ENCODE measurements at regions not wholly inside any gene's neighbourhood (a gene's known extent, or its start where the extent isn't known, plus 50 kb on each side); places are given as distances from the start of the nearest gene placed in this dataset.
"Not testable (repeated sequence)": the region's sequence is repeated elsewhere in the genome, so short reads cannot be mapped to it uniquely, and the experiment has no call there.

DNA sequence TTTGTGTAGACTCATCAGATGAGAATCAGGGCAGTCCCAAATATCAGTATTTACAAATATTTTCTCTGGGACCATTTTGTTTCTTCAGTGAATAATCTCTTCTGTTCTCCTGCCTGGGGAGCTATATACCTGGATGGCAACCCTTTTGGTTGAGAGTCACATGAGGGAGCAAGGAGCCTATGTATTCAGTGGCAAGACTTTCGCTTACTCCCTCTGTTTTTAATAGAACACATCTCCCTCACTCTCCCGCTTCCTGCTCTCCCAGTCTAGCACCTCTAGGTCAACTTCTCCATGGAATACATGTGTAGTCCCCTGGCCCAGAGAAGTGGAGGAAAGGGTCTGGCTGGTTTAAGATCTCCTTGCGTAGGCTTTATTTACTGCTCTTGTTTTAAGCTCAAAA, 600.3 kb downstream of the CCDC85A start:
- DNase-seq (no peak), ATAC-seq (no peak)
- Mint-ChIP-seq H3K27ac (no peak overlapping the region), H3K27me3 (no peaks in the 10 kb centered on the region), H3K4me1 (no peaks in the 10 kb centered on the region), H3K36me3 (ENCODE audit: low read depth) (no peaks in the 10 kb centered on the region), H3K4me3 (no peak overlapping the region), H3K9me3 (peaks cover 12% of the 10 kb centered on the region)

DNA sequence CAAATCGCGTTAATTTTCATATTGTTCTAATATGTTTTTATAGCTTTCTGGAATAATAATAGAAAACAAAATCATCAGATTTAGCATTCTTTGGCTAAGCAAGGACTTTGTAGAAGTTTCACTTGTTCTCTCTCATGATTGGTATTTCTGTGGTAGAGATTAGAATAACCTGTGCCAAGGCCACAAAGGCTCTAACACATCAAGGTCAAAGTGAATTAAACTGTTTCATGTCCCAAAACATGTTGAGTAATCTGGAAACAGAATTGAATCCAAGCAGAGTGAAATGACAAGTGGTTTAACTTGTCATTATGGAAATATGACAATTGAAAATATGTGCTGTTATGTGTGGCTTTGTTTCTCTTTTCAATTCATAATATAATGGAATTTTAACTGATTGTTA, 617.4 kb downstream of the CCDC85A start:
- no peak overlapping the region for H3K27ac Mint-ChIP-seq
- ATAC-seq: no peak
- no peak overlapping the region for H3K4me3 Mint-ChIP-seq
- H3K27me3 Mint-ChIP-seq: no peaks in the 10 kb centered on the region
- H3K4me1 Mint-ChIP-seq: no peaks in the 10 kb centered on the region
- no peaks in the 10 kb centered on the region for H3K36me3 Mint-ChIP-seq (ENCODE audit: low read depth)
- no peak for DNase-seq
- H3K9me3 Mint-ChIP-seq: peaks cover 11% of the 10 kb centered on the region

DNA sequence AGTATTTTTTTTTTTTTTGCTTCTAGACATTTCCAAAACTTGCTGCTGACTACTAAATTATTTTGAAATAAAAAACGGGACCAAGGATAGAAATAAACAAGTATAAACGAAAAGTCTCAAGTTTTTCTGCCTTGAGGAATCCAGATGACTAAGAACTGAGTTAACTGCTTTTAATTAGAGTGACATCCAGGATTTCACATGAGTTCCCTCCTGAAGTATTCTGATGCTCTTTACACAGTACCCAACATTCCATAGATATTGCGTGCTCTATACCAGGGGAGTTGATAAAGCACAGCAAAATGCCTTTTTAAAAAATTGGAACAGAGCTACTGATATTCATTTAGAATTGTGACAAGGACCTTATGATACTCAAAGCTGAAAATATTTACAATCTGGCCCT, 618.0 kb downstream of the CCDC85A start:
- peaks cover 11% of the 10 kb centered on the region for H3K9me3 Mint-ChIP-seq
- H3K27ac Mint-ChIP-seq: no peak overlapping the region
- no peak overlapping the region for H3K4me3 Mint-ChIP-seq
- H3K4me1 Mint-ChIP-seq: no peaks in the 10 kb centered on the region
- no peak for DNase-seq
- no peak for ATAC-seq
- H3K36me3 Mint-ChIP-seq (ENCODE audit: low read depth): no peaks in the 10 kb centered on the region
- no peaks in the 10 kb centered on the region for H3K27me3 Mint-ChIP-seq

DNA sequence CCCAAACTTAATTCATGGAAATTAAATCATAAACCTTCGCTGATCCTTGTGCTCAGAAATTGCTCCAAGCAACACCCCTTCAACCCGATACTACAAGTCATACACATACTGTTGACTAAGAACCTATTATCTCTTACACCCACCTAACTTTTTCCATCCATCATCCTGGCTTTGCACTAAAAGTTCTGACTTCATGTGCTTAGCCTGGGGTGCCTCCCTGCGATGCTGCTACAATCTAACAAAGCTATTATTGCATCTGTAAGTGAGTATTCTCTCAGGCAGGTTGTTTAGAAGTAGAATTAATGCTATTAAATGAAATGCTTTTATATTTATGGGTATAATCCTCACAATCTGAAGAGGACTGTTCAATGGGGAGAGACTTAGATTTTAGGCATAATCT, 619.8 kb downstream of the CCDC85A start:
- Mint-ChIP-seq H3K27ac (no peak overlapping the region), H3K4me3 (no peak overlapping the region), H3K4me1 (no peaks in the 10 kb centered on the region), H3K36me3 (ENCODE audit: low read depth) (no peaks in the 10 kb centered on the region), H3K27me3 (no peaks in the 10 kb centered on the region), H3K9me3 (peaks cover 11% of the 10 kb centered on the region)
- no peak for ATAC-seq
- DNase-seq: no peak

DNA sequence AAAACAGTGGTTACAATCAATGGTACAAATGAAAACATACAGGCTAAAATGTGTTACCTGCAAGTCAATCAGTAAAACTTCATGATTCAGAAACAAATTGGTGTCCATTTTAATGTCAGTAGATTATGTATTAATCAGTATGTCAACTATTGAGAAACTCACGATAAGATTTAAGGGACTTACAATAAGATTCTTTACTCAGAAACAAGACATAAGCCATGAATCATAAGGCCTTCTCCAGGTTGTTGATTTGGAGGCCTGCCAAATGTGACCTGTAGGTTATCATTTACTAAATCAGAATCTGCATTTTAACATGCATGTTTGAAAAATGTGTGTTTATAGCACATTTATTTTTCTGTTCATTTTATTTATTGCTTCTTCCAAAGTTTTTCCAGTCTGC, 623.1 kb downstream of the CCDC85A start:
- no peak overlapping the region for H3K4me3 Mint-ChIP-seq
- no peak for ATAC-seq
- peaks cover 12% of the 10 kb centered on the region for H3K9me3 Mint-ChIP-seq
- H3K27me3 Mint-ChIP-seq: no peaks in the 10 kb centered on the region
- H3K27ac Mint-ChIP-seq: no peak overlapping the region
- no peaks in the 10 kb centered on the region for H3K36me3 Mint-ChIP-seq (ENCODE audit: low read depth)
- no peak for DNase-seq
- H3K4me1 Mint-ChIP-seq: no peaks in the 10 kb centered on the region

DNA sequence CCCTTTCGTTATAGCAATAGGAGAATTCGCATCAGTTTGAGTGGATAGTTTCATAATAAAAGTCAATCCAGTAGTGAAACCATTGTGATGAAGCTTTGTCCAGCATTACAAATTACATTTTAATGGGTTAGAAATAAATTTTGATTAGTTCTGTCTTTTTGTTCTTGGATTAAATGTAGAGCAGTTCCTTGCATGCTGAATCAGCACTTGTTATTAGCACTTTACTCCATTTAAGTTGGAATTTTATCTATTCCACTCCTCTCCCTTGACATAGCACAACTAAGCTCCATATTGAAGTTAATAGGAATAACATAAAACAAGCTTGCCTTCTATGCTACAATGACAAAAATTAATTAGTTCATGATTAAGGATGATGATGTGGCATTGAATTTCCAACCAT, 624.1 kb downstream of the CCDC85A start:
- ATAC-seq (no peak), DNase-seq (no peak)
- Mint-ChIP-seq H3K4me1 (no peaks in the 10 kb centered on the region), H3K36me3 (ENCODE audit: low read depth) (no peaks in the 10 kb centered on the region), H3K9me3 (peaks cover 12% of the 10 kb centered on the region), H3K27me3 (no peaks in the 10 kb centered on the region), H3K4me3 (no peak overlapping the region), H3K27ac (no peak overlapping the region)

DNA sequence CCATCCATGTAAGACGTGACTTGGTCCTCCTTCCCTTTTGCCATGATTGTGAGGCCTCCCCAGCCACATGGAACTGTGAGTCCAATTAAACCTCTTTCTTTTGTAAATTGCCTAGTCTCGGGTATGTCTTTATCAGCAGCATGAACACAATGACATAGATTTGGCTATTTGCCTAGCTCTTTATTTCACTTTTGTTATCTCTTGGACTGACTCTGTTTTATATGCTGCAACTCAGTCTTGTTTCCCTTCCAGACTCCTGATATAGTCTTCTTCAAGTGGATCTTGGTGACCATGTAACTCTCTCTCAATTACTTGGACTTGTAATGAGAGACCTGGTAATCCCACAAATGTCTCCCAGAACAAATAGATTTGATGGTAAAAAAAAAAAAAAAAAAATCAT, 627.6 kb downstream of the CCDC85A start:
- no peak overlapping the region for H3K4me3 Mint-ChIP-seq
- no peaks in the 10 kb centered on the region for H3K4me1 Mint-ChIP-seq
- H3K36me3 Mint-ChIP-seq (ENCODE audit: low read depth): no peaks in the 10 kb centered on the region
- ATAC-seq (no peak), DNase-seq (no peak)
- H3K27me3 Mint-ChIP-seq: no peaks in the 10 kb centered on the region
- no peak overlapping the region for H3K27ac Mint-ChIP-seq
- H3K9me3 Mint-ChIP-seq: peaks cover 13% of the 10 kb centered on the region

DNA sequence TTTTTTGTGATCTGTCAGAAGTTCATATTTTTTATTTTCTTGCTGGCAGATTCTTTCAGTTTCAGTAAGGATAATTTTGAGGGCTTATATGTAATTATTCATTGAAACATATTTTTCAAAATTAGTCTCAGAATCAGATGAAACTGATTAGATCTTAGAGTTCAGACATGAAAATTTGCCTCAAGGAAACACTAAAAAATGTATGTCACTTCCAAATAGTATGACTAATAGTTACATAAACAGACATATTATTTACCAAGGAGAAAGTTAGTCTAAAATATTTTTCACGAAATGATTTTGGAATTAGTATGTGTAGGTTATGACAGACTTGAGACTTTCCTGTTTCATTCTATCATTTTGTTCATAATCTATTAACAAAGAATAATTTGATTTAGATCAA, 628.6 kb downstream of the CCDC85A start:
- Mint-ChIP-seq H3K4me1 (no peaks in the 10 kb centered on the region), H3K27ac (no peak overlapping the region), H3K36me3 (ENCODE audit: low read depth) (no peaks in the 10 kb centered on the region), H3K4me3 (no peak overlapping the region), H3K27me3 (no peaks in the 10 kb centered on the region), H3K9me3 (peaks cover 13% of the 10 kb centered on the region)
- DNase-seq (no peak), ATAC-seq (no peak)

DNA sequence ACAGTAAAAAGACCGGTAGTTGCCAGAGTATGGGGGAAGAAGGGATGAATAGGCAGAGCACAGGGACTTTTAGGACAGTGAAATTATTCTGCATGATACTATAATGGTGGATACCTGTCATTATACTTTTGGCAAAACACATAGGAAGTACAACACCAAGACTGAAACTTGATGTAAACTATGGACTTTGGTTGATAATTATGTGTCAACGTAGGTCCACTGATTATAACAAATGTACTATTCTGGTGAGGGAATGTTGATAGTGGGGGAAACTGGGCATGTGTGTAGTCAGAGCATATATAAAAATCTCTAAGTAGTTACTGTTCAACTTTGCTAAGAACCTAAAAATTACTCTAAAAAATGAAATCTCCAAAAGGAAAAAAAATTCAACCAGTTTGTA, 629.7 kb downstream of the CCDC85A start:
- Mint-ChIP-seq H3K27ac (no peak overlapping the region), H3K4me3 (no peak overlapping the region), H3K9me3 (peaks cover 18% of the 10 kb centered on the region), H3K36me3 (ENCODE audit: low read depth) (no peaks in the 10 kb centered on the region), H3K27me3 (no peaks in the 10 kb centered on the region), H3K4me1 (no peaks in the 10 kb centered on the region)
- ATAC-seq (no peak), DNase-seq (no peak)

DNA sequence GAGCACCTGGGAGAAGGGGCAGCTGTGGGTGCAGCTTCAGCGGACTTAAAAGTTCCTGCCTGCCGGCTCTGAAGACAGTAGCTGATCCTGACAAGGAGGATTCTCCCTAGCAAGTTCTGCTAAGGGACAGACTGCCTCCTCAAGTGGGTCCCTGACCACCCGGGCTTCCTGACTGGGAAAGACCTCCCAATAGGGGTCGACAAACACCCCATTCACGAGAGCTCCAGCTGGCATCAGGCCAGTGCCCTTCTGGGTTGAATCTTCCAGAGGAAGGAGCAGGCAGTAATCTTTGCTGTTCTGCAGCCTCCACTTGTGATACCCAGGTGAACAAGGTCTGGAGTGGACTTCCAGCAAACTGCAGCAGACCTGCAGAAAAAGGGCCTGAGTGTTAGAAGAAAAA, 632.9 kb downstream of the CCDC85A start:
- no peak for ATAC-seq
- H3K9me3 Mint-ChIP-seq: peaks cover 31% of the 10 kb centered on the region

DNA sequence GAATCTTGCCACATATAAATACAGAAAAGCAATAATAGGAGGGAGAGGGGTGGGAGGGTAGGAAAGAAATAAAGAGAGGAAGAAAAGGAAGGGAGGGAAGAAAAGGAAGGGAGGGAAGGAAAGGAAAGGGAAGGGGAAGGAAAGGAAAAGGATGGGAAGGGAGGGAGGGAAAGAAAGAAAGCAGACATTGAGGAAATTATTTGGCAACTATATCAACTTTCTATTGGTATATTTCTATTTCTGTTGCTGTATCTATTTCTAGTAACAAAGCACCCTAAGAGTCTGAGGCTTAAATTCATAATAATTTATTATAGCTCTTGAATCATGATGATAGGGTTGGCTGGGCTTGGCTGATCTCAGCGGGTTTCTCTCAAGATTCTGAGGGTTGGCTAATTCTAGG, 648.0 kb downstream of the CCDC85A start:
- H3K27me3 Mint-ChIP-seq: no peaks in the 10 kb centered on the region
- no peak overlapping the region for H3K4me3 Mint-ChIP-seq
- no peaks in the 10 kb centered on the region for H3K4me1 Mint-ChIP-seq
- ATAC-seq: no peak
- H3K9me3 Mint-ChIP-seq: peaks cover 20% of the 10 kb centered on the region
- H3K27ac Mint-ChIP-seq: no peak overlapping the region
- H3K36me3 Mint-ChIP-seq (ENCODE audit: low read depth): no peaks in the 10 kb centered on the region
- DNase-seq: no peak

More for the DNA sequence above, 632.9 kb downstream of the CCDC85A start:
- H3K4me1 Mint-ChIP-seq: no peaks in the 10 kb centered on the region
- DNase-seq: no peak
- no peak overlapping the region for H3K27ac Mint-ChIP-seq
- H3K36me3 Mint-ChIP-seq (ENCODE audit: low read depth): no peaks in the 10 kb centered on the region
- H3K4me3 Mint-ChIP-seq: no peak overlapping the region
- H3K27me3 Mint-ChIP-seq: no peaks in the 10 kb centered on the region

DNA sequence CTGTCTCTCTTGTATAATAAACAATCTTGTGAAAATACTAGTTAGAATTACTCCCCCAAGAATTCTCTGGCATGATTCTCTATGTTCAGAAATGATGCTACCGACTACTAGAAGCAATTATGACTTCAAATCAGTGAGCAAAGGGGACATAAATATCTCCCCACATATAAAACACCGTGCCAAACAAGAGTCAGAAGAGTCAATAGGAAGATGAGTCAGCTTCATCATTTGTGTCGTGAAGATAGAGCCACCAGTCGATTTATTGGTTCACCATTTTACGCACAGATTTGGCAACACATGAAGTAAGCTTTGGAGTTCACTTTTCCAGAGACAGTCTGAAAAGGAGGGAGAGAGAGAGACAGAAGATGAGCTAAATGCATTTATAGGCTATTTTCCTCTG, 650.9 kb downstream of the CCDC85A start:
- H3K27me3 Mint-ChIP-seq: no peaks in the 10 kb centered on the region
- H3K4me1 Mint-ChIP-seq: no peaks in the 10 kb centered on the region
- H3K27ac Mint-ChIP-seq: no peak overlapping the region
- no peaks in the 10 kb centered on the region for H3K36me3 Mint-ChIP-seq (ENCODE audit: low read depth)
- H3K4me3 Mint-ChIP-seq: no peak overlapping the region
- H3K9me3 Mint-ChIP-seq: peaks cover 22% of the 10 kb centered on the region
- DNase-seq (no peak), ATAC-seq (no peak)

DNA sequence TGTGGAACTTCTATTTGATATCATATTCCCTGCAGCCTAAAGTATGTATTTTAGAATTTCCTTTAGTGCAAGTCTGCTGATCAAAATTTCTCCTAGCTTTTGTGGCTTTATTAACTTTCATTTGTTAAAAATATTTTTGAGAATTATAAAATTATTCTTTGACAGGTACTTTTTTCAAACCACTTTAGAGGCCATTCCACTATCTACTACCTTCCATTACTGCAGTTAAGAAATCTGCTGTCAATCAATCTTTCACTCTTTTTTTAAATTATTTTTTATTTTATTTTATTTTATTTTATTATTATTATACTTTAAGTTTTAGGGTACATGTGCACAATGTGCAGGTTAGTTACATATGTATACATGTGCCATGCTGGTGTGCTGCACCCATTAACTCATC, 656.2 kb downstream of the CCDC85A start:
- not testable (repeated sequence) for H3K27ac Mint-ChIP-seq; H3K36me3 Mint-ChIP-seq (ENCODE audit: low read depth); H3K4me1 Mint-ChIP-seq; DNase-seq; ATAC-seq; H3K27me3 Mint-ChIP-seq; H3K4me3 Mint-ChIP-seq
- H3K9me3 Mint-ChIP-seq: peaks cover 22% of the 10 kb centered on the region

DNA sequence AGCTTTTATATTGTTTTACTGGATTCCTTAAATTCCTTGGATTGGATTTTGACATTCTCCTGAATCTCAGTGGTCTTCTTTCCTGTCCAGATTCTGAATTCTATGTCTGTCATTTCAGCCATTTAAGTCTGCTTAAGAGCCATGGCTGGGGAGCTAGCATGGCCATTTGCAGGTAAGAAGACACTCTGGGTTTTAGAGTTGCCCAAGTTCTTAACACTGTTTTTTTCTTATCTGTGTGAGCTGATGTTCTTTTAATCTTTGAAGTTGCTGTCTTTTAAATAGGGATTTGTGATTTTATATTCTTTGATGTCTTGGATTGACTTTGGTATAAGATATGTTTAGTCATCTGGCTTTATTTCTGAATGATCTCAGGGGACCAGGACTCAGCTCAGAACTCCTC, 677.2 kb downstream of the CCDC85A start:
- ATAC-seq (no peak), DNase-seq (no peak)
- Mint-ChIP-seq H3K27ac (no peak overlapping the region), H3K27me3 (no peaks in the 10 kb centered on the region), H3K36me3 (ENCODE audit: low read depth) (no peaks in the 10 kb centered on the region), H3K9me3 (peaks cover 14% of the 10 kb centered on the region), H3K4me1 (no peaks in the 10 kb centered on the region), H3K4me3 (no peak overlapping the region)

DNA sequence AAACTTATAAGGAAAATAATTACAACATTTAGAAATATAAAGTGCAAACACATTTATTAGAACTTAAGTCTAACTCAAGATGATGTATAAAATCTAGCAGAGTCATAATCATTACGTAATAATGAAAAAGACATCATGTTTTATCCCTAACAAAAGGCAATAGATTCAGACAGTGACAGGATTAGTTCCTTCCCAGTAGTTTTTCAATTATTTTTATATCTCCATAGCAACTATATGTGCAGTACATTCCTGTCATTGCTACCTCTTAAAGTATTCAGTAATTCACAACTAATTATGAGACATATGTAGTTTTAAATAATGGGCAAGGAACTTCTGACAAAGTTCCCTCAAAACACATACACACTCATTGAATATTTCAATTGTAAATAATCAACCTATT, 687.9 kb downstream of the CCDC85A start:
- no peak overlapping the region for H3K27ac Mint-ChIP-seq
- DNase-seq (no peak), ATAC-seq (no peak)
- H3K9me3 Mint-ChIP-seq: peaks cover 3% of the 10 kb centered on the region
- H3K27me3 Mint-ChIP-seq: no peaks in the 10 kb centered on the region
- H3K4me1 Mint-ChIP-seq: no peaks in the 10 kb centered on the region
- H3K4me3 Mint-ChIP-seq: no peak overlapping the region
- H3K36me3 Mint-ChIP-seq (ENCODE audit: low read depth): no peaks in the 10 kb centered on the region

DNA sequence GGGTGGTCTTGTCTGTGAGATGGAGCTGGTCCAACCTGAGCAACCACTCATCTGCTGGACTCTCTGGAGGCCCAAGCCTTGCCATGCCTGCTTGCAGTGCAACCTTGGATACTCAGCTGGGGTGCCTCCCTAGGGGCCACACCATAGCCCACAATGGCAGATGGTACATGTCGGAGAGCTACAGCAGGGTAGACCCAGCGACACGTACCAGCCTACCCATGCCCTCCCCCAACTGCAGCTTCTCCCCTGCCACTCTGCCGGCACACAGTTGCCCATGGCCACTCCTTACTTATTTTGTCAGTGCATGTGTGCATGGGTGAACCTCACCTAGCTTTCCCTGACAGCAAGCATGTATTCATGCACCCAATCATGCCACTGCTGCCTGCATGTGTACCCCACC, 690.9 kb downstream of the CCDC85A start:
- Mint-ChIP-seq H3K27ac (no peak overlapping the region), H3K36me3 (ENCODE audit: low read depth) (no peaks in the 10 kb centered on the region), H3K4me3 (no peak overlapping the region), H3K9me3 (peaks cover 9% of the 10 kb centered on the region), H3K4me1 (no peaks in the 10 kb centered on the region), H3K27me3 (no peaks in the 10 kb centered on the region)
- ATAC-seq (no peak), DNase-seq (no peak)

Data from activated naive CD8-positive, alpha-beta T cell treated with anti-CD3 and anti-CD28 coated beads, Interleukin-2, amount 50 U/mL, for 24 hours (primary cell).